ENCODE measurements at regions not wholly inside any gene's neighbourhood (a gene's known extent, or its start where the extent isn't known, plus 50 kb on each side); places are given as distances from the start of the nearest gene placed in this dataset.

DNA sequence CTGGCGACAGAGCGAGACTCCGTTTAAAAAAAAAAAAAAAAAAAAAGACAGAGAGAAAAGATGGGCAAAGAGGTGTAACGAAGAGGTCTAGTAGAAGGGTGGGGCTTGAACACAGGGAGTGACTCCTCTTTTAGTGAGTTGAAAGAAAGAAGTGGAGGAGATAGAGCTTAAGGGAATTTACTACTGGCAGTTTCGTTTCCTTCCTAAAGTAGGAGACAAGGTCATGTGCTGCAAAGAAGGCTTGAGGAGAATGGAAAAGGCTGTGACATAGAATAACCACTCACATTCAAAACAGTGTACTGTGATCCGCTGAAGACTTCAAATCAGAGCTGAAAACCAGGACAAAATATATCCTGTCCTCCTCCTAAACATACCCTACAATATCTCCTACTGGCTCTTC is 63.8 kb upstream of the EIF2S2 start:
- no peak for DNase-seq (ENCODE audit: low read depth, low spot score)
- POLR2A ChIA-PET: no interaction called here
- CTCF ChIA-PET: interaction anchor here (0.8 to 3.0 kb wide), 2 partner anchors 15 to 68 kb away, joined by 3 to 10 read pairs; no protein-coding TSS in a partner anchor
- no peak overlapping the region for H3K4me3 ChIP-seq (ENCODE audit: low read depth, low read length)
- TF ChIP-seq, protein P1, sequence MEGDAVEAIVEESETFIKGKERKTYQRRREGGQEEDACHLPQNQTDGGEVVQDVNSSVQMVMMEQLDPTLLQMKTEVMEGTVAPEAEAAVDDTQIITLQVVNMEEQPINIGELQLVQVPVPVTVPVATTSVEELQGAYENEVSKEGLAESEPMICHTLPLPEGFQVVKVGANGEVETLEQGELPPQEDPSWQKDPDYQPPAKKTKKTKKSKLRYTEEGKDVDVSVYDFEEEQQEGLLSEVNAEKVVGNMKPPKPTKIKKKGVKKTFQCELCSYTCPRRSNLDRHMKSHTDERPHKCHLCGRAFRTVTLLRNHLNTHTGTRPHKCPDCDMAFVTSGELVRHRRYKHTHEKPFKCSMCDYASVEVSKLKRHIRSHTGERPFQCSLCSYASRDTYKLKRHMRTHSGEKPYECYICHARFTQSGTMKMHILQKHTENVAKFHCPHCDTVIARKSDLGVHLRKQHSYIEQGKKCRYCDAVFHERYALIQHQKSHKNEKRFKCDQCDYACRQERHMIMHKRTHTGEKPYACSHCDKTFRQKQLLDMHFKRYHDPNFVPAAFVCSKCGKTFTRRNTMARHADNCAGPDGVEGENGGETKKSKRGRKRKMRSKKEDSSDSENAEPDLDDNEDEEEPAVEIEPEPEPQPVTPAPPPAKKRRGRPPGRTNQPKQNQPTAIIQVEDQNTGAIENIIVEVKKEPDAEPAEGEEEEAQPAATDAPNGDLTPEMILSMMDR (IDR thresholded peaks at IDR 0.05; ENCODE audit: insufficient read depth, low read length, missing control alignments): no peak

- no peak overlapping the region for H3K4me3 ChIP-seq (ENCODE audit: low read depth, low read length)
- DNase-seq (ENCODE audit: low read depth, low spot score): no peak
- ChIA-PET CTCF (interaction anchor here (1.4 to 3.0 kb wide), 2 partner anchors 13 to 14 kb away, joined by 4 to 10 read pairs; no protein-coding TSS in a partner anchor), POLR2A (no interaction called here)
- TF ChIP-seq, protein P1 (IDR thresholded peaks at IDR 0.05; ENCODE audit: insufficient read depth, low read length, missing control alignments): no peak
Observed at GRCh38 chr20:34177052-34177451, 64.2 kb upstream of the ASIP start.

DNA sequence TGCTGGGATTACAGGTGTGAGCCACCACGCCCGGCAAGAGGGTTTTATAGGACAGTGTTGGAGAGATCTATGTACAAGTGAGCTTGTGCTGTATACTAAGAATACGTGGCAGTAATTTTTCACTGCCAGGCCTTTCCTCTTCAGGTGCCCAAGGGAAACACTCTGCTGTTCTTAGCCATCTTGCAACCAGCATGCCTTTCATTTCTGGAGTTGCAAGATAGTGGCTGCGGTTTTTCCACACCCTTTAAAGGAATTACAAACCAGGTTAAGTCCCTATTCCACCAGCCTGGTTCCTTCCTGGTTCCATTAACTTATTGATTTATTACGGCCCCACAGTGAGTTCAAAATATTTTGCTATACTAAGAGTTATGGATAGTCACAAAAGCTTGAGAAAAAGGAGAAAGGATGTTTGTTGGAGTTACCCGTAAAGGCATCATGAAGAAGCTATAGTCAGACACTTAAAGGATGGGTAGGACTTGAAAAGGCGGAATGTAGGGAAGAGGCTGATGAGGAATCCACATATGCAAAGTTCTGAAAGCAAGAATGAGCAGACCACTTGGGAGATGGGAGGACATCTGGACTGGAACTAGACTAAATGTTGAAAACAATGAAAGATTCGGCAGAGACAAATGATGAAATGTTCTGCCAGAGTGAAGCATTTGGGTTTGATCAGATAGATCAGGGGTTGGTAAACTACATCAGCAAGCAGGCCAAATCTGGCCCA is 61.4 kb upstream of the ASIP start:
- TF ChIP-seq, protein P1 (IDR thresholded peaks at IDR 0.05; ENCODE audit: insufficient read depth, low read length, missing control alignments): no peak
- ChIA-PET POLR2A (interaction anchor here (0.8 kb wide), 1 partner anchor 334 kb away, joined by 3 read pairs; no protein-coding TSS in a partner anchor), CTCF (interaction anchor here (0.7 to 4.9 kb wide), 3 partner anchors 8 to 133 kb away, joined by 3 to 30 read pairs (median 4); no protein-coding TSS in a partner anchor)
- no peak for DNase-seq (ENCODE audit: low read depth, low spot score)
- no peak overlapping the region for H3K4me3 ChIP-seq (ENCODE audit: low read depth, low read length)

GRCh38 chr20:34180460-34181120 is 60.6 kb upstream of the ASIP start:
- CTCF ChIA-PET: interaction anchor here (0.6 to 4.9 kb wide), 3 partner anchors 9 to 16 kb away, joined by 3 to 30 read pairs (median 3); no protein-coding TSS in a partner anchor
- no peak for DNase-seq (ENCODE audit: low read depth, low spot score)
- no peak overlapping the region for H3K4me3 ChIP-seq (ENCODE audit: low read depth, low read length)
- POLR2A ChIA-PET: no interaction called here
- TF ChIP-seq, protein P1 (IDR thresholded peaks at IDR 0.05; ENCODE audit: insufficient read depth, low read length, missing control alignments): no peak

DNA sequence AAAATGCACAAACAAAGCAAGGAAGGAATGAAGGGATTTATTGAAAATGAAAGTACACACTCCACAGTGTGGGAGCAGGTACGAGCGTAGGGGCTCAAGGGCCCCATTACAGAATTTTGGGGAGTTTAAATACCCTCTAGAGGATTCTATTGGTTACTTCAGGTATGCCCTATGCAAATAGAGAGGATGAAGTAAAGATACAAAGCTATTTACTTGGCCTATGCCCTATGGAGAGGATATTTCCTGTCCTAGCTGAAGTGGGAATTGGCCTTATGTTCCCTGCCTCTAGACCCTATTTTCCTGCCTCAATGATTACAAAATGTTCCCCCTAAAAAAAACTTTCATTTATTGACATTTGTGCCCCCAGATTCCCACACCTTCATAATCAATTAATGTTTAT is 59.7 kb upstream of the ASIP start:
- H3K4me3 ChIP-seq (ENCODE audit: low read depth, low read length): no peak overlapping the region
- ChIA-PET POLR2A (no interaction called here), CTCF (interaction anchor here (0.6 to 4.9 kb wide), 2 partner anchors 9 to 15 kb away, joined by 3 to 30 read pairs; no protein-coding TSS in a partner anchor)
- DNase-seq (ENCODE audit: low read depth, low spot score): no peak
- TF ChIP-seq, protein P1 (IDR thresholded peaks at IDR 0.05; ENCODE audit: insufficient read depth, low read length, missing control alignments): no peak

All from AG04449 (cell line).